ENCODE measurements at regions not wholly inside any gene's neighbourhood (a gene's known extent, or its start where the extent isn't known, plus 50 kb on each side); places are given as distances from the start of the nearest gene placed in this dataset.
"Not testable (repeated sequence)": the region's sequence is repeated elsewhere in the genome, so short reads cannot be mapped to it uniquely, and the experiment has no call there.

GRCh38 chr16:16625140-16625539 is 246.2 kb downstream of the NPIPA7 start:
- TF ChIP-seq, protein P1, sequence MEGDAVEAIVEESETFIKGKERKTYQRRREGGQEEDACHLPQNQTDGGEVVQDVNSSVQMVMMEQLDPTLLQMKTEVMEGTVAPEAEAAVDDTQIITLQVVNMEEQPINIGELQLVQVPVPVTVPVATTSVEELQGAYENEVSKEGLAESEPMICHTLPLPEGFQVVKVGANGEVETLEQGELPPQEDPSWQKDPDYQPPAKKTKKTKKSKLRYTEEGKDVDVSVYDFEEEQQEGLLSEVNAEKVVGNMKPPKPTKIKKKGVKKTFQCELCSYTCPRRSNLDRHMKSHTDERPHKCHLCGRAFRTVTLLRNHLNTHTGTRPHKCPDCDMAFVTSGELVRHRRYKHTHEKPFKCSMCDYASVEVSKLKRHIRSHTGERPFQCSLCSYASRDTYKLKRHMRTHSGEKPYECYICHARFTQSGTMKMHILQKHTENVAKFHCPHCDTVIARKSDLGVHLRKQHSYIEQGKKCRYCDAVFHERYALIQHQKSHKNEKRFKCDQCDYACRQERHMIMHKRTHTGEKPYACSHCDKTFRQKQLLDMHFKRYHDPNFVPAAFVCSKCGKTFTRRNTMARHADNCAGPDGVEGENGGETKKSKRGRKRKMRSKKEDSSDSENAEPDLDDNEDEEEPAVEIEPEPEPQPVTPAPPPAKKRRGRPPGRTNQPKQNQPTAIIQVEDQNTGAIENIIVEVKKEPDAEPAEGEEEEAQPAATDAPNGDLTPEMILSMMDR (IDR thresholded peaks at IDR 0.05; ENCODE audit: insufficient read depth, low read length, poor library complexity, severe bottlenecking) = not testable (repeated sequence)
- TF ChIP-seq EZH2phosphoT487 (conservative IDR thresholded peaks at IDR 0.05; ENCODE audit: low read length) = not testable (repeated sequence)

Measured in SU-DHL-6 (cell line).